GM12891 (cell line): ENCODE measurements at regions not wholly inside any gene's neighbourhood (a gene's known extent, or its start where the extent isn't known, plus 50 kb on each side); places are given as distances from the start of the nearest gene placed in this dataset.

Experiments used
- POLR2A ChIP-seq: IDR thresholded peaks from 2 replicates; pipeline ENCODE4 v1.6.1; 2011; ENCODE audit warnings: low read depth, low read length, control low read depth
- POLR2AphosphoS5 ChIP-seq: IDR thresholded peaks from 2 replicates; pipeline ENCODE4 v1.6.1; 2011; ENCODE audit warnings: low read depth, low read length, control low read depth
- TAF1 ChIP-seq: IDR thresholded peaks from 2 replicates; pipeline ENCODE4 v1.6.1; 2011; ENCODE audit warnings: low read depth, low read length, control low read depth

- TF ChIP-seq POLR2AphosphoS5 (no peak), POLR2A (no peak), TAF1 (no peak)
Observed at GRCh38 chr4:141427726-141428296, 207.1 kb downstream of the ZNF330 start.
